GM12878 (cell line): ENCODE measurements at regions not wholly inside any gene's neighbourhood (a gene's known extent, or its start where the extent isn't known, plus 50 kb on each side); places are given as distances from the start of the nearest gene placed in this dataset.

Experiments
- ATAC-seq: fragments of 200-7000 bp; cut with Tn5 transposase; 3 replicates; pipeline ENCODE4 v1.9.1; 2020; ENCODE audit warnings: mild to moderate bottlenecking, moderate library complexity
- BruUV-seq: library from RNA; stranded (reverse); fragments of 400-500 nt; replicated peaks from 2 replicates; lab custom pipeline; 2021; lab: Mats Ljungman, UMichigan
- CTCF ChIA-PET: fragments of 300-600 bp; sonication (Branson Sonifier 250); formaldehyde crosslinking; extraction: SDS; loops from one replicate; lab custom pipeline; 2021; ENCODE audit warnings: inconsistent platforms; lab: Yijun Ruan, JAX
- POLR2A ChIA-PET: fragments of 350-600 bp; formaldehyde crosslinking; extraction: SDS; loops from one replicate; lab custom pipeline; 2021; ENCODE audit warnings: inconsistent platforms; lab: Charles Lee
- RAD21 ChIA-PET: fragments of 300-600 bp; sonication (Branson Sonifier 250); formaldehyde crosslinking; loops from one replicate; lab custom pipeline; 2023; ENCODE audit warnings: antibody characterized with exemption; ENCODE audit not compliant: unreplicated experiment; lab: Charles Lee
- SMC1A ChIA-PET: fragments of 300-600 bp; sonication (Branson Sonifier 250); formaldehyde crosslinking; loops from one replicate; lab custom pipeline; 2023; ENCODE audit not compliant: unreplicated experiment, uncharacterized antibody; lab: Charles Lee
- DNase-seq: peaks from one replicate; pipeline ENCODE4 v3.0.0-alpha.2; 2011; ENCODE audit warnings: low read depth, low spot score
- FAIRE-seq: peaks from 3 replicates; lab custom pipeline; 2011; peaks lifted over from hg19 to GRCh38; lab: Jason Lieb, UNC
- H2AFZ ChIP-seq: 2 replicates; pipeline ENCODE4 v1.6.0; 2011; ENCODE audit warnings: low read depth, low read length, control low read depth; ENCODE audit not compliant: control insufficient read depth
- H3K27ac ChIP-seq: 2 replicates; pipeline ENCODE4 v1.5.1; 2011; ENCODE audit warnings: control low read depth; ENCODE audit not compliant: control insufficient read depth, insufficient read depth
- H3K27me3 ChIP-seq, 2 experiments: replicated peaks in 1 of 2; 2 replicates each; pipeline versions ENCODE4 v1.6.0 to v1.6.1; 2011; ENCODE audit warnings: low read length in 1 of 2; ENCODE audit not compliant: control insufficient read depth in 2 of 2, insufficient read depth in 2 of 2
- H3K36me3 ChIP-seq, 2 experiments: 2 replicates each; pipeline ENCODE4 v1.5.1; 2011; ENCODE audit warnings: low read length in 1 of 2; ENCODE audit not compliant: control insufficient read depth in 2 of 2, insufficient read depth in 2 of 2
- H3K4me1 ChIP-seq: 2 replicates; pipeline ENCODE4 v1.6.1; 2011; ENCODE audit warnings: mild to moderate bottlenecking, low read length, moderate library complexity, mixed read lengths; ENCODE audit not compliant: control insufficient read depth, insufficient read depth
- H3K4me2 ChIP-seq: 2 replicates; pipeline ENCODE4 v1.6.0; 2011; ENCODE audit warnings: control low read depth; ENCODE audit not compliant: control insufficient read depth, insufficient read depth
- H3K4me3 ChIP-seq: fragments of 200-600 bp; sonication (generic); 2 replicates; pipeline ENCODE4 v1.5.1; 2016
- H3K79me2 ChIP-seq: 2 replicates; pipeline ENCODE4 v1.6.0; 2011; ENCODE audit warnings: low read length; ENCODE audit not compliant: control insufficient read depth, insufficient read depth
- H3K9ac ChIP-seq: 2 replicates; pipeline ENCODE4 v1.8.0; 2011; ENCODE audit warnings: low read length, control low read depth, mixed read lengths; ENCODE audit not compliant: control insufficient read depth, insufficient read depth
- H3K9me3 ChIP-seq: replicated peaks from 3 replicates; pipeline ENCODE4 v1.5.1; 2011; ENCODE audit warnings: mild to moderate bottlenecking, low read length; ENCODE audit not compliant: control insufficient read depth, insufficient read depth
- H4K20me1 ChIP-seq: 2 replicates; pipeline ENCODE4 v1.6.0; 2011; ENCODE audit not compliant: control insufficient read depth, insufficient read depth
- ASH2L ChIP-seq: fragments of 300-600, 200-600 bp; sonication (generic); IDR thresholded peaks from 2 replicates; pipeline ENCODE4 v1.6.1; 2017; ENCODE audit warnings: low read depth, mild to moderate bottlenecking, borderline replicate concordance
- ATF3 ChIP-seq: IDR thresholded peaks from 2 replicates; pipeline ENCODE4 v1.6.1; 2011; ENCODE audit warnings: low read depth, mild to moderate bottlenecking, low read length, moderate library complexity, borderline replicate concordance; ENCODE audit errors: extremely low read depth
- BCL3 ChIP-seq: IDR thresholded peaks from 2 replicates; pipeline ENCODE4 v1.6.1; 2011; ENCODE audit warnings: borderline replicate concordance, low read depth, mild to moderate bottlenecking, moderate library complexity, low read length; ENCODE audit not compliant: insufficient read depth, poor library complexity, severe bottlenecking
- CEBPZ ChIP-seq: fragments of 150-350 bp; IDR thresholded peaks from 2 replicates; pipeline ENCODE4 v1.6.1; 2016; ENCODE audit warnings: low read depth, low read length
- FOXM1 ChIP-seq: IDR thresholded peaks from 2 replicates; pipeline ENCODE4 v1.6.1; 2012; ENCODE audit warnings: low read depth, mild to moderate bottlenecking, inconsistent platforms, low read length, moderate library complexity
- GATAD2B ChIP-seq: fragments of 450-650 bp; conservative IDR thresholded peaks from 2 replicates; pipeline ENCODE4 v1.6.1; 2017; ENCODE audit warnings: low read depth, mild to moderate bottlenecking, moderate library complexity
- RAD51 ChIP-seq: fragments of 450-650 bp; IDR thresholded peaks from 2 replicates; pipeline ENCODE4 v1.6.1; 2016; ENCODE audit warnings: moderate library complexity, mild to moderate bottlenecking, inconsistent platforms
- ZNF24 ChIP-seq: fragments of 450-650 bp; IDR thresholded peaks from 2 replicates; pipeline ENCODE4 v1.6.1; 2017; ENCODE audit warnings: antibody characterized with exemption, mild to moderate bottlenecking
- WGBS: methylation state at CpG from one replicate; pipeline ENCODE4 v1.1.6; 2016; ENCODE audit warnings: low lambda C conversion rate; ENCODE audit not compliant: insufficient replicate concordance, insufficient coverage; ENCODE audit errors: missing lambda C conversion rate; 5-methylcytosine and 5-hydroxymethylcytosine counted together
- in situ Hi-C: fragments of 300-500 bp; cut with MboI; formaldehyde crosslinking; loops from 9 replicates; pipeline ENCODE4 v1.14.3; 2018; ENCODE audit warnings: mixed read lengths
- intact Hi-C: fragments of 100-400 bp; cut with micrococcal nuclease; formaldehyde crosslinking; loops from one replicate; pipeline ENCODE4 v1.14.2; 2022; ENCODE audit not compliant: unreplicated experiment

- FAIRE-seq, result no peak
- no peaks in the 10 kb centered on the region for H3K36me3 ChIP-seq
- SMC1A ChIA-PET, result interaction anchor here (0.9 to 3.9 kb wide), 4 partner anchors 10 to 59 kb away, joined by 3 to 36 read pairs (median 16); no protein-coding TSS in a partner anchor
- H2AFZ ChIP-seq, result no peak overlapping the region
- RAD21 ChIA-PET, result interaction anchor here (0.8 to 1.7 kb wide), 2 partner anchors 11 to 78 kb away, joined by 3 to 5 read pairs; no protein-coding TSS in a partner anchor
- H3K4me2 ChIP-seq, result no peak overlapping the region
- H4K20me1 ChIP-seq, result no peaks in the 10 kb centered on the region
- in situ Hi-C loops, result no loop called here
- H3K27me3 ChIP-seq, result no peaks in the 10 kb centered on the region
- H3K4me3 ChIP-seq, result no peak overlapping the region
- CTCF ChIA-PET, result interaction anchor here (1.1 to 1.9 kb wide), 5 partner anchors 9 to 20 kb away, joined by 3 to 6 read pairs (median 3); no protein-coding TSS in a partner anchor
- no peak for ATAC-seq
- no peak overlapping the region for H3K9ac ChIP-seq
- BruUV-seq, result no TSS peak
- H3K27ac ChIP-seq, result no peak overlapping the region
- WGBS, result 52% methylated on average over 3 of the region's 3 CpGs
- peaks cover 5% of the 10 kb centered on the region for H3K79me2 ChIP-seq
- intact Hi-C loops, result no loop called here
- no peak for DNase-seq
- no peak for TF ChIP-seq ZNF24
- TF ChIP-seq BCL3, result no peak
- TF ChIP-seq RAD51, result no peak
- TF ChIP-seq CEBPZ, result no peak
- TF ChIP-seq GATAD2B, result no peak
- no peak for TF ChIP-seq ATF3
- no peak for TF ChIP-seq ASH2L
- no peak for TF ChIP-seq FOXM1
- POLR2A ChIA-PET, result interaction anchor here (1.1 to 1.7 kb wide), 2 partner anchors 11 to 23 kb away, joined by 4 to 5 read pairs; no protein-coding TSS in a partner anchor
- H3K4me1 ChIP-seq, result peaks cover 11% of the 10 kb centered on the region
- H3K9me3 ChIP-seq, result no peaks in the 10 kb centered on the region
Observed at GRCh38 chr10:90989378-90989777, 68.5 kb upstream of the ANKRD1 start.
